RKO (cell line): ENCODE measurements at regions not wholly inside any gene's neighbourhood (a gene's known extent, or its start where the extent isn't known, plus 50 kb on each side); places are given as distances from the start of the nearest gene placed in this dataset.

ENCODE experiments used
- DNase-seq: peaks from one replicate; pipeline ENCODE4 v3.0.0-alpha.2; 2016; ENCODE audit warnings: low spot score

DNA sequence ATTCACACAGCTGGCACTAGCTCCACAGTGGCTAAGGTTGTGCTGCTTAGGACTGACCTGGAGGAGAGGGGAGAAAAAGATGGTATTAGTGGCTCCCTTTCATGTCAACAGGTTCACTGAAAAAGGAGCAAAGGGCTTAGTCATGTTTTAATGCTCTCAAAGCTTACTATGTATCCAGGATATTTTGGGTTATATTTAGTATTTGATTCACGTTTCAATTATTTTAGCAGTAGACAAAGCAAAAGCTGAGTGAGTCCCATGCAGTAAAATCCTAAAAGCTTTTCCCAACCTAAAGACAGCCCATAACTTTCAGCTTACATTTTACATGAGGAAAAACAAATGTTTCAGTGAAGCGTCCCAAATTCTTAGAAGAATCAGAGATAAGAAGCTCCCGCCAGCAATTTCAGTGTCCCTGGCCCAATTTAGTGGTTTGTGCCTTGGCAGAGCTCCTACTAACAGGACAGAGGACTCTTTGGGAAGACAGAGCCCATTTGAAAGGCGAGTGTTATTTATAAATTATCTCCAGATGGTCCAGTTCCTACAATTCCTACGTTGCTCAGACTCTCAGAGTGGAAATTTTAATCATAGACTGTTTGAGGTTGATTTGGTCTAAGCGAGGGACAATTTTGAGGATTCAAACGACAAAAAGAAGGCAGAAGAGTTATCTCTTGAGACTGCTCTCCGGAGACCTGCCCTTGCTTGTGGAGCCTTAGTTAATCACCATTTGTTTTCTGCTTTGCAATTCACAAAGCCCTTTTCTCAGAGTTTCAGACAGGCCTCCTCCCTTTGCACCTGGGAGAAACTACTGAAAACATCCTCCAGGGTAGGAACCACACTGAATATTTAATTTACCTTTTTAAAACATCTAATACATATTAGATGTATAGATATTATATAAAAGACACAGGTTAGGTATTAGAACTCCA, 225.0 kb upstream of the ANKRD55 start:
- no peak for DNase-seq

DNA sequence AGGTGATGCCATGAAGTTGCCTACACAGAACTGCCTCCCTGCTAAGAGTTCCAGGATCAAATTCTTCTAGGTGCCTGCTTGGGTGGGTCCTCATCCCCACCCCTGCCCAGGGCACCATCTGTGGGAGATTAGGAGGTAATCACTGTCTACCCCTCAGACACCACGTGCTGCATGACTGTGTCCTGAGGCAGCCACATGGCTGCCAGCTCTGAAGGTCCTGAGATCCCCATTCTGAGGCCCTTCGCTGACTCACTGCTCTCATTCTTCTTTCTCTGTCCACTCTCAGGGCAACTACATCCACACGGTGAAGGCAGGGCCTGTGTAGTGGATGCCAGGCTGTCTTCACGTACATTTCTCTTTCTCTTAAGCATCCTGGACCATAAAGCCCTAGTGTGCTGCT, 222.9 kb upstream of the ANKRD55 start:
- no peak for DNase-seq

DNA sequence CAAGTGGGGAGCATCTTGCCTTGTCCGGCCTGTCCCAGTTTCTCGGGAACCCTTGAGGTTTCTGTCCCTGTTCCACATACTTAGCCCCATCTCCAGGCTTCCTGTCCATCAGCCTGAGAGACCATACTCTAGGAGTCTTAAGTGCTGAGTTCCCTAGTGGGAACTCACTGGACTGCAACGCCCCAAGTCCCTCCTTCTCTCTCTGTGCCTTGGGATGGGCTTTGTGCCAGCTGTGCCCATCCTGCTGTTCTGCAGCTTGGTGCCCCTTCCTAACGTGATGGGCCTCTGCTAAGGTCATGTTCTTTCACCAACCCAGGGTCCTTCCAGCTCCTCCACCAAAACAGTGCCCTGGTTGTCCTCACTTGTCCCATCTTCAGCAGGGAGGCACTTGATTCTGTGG, 222.3 kb upstream of the ANKRD55 start:
- DNase-seq = no peak

GRCh38 chr5:56454219-56454862, 221.2 kb upstream of the ANKRD55 start:
- no peak for DNase-seq

DNA sequence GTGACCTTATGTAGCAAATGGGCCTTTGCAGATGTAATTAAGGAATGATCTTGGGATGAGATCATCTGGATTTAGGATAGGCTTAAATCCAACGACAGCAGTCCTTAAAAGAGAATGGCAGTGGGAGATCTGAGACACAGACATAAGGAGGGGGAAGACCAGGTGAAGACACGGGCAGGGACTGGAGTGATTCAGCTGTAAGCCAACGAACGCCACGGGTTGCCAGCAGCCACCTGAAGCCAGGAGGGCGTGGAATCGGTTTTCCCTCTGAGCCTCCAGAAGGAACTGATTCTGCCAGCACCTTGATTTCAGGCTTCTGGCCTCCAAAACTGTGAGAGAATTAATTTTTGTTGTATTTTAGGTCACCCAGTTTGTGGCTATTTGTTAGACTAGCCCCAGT, 218.6 kb upstream of the ANKRD55 start:
- DNase-seq = no peak

DNA sequence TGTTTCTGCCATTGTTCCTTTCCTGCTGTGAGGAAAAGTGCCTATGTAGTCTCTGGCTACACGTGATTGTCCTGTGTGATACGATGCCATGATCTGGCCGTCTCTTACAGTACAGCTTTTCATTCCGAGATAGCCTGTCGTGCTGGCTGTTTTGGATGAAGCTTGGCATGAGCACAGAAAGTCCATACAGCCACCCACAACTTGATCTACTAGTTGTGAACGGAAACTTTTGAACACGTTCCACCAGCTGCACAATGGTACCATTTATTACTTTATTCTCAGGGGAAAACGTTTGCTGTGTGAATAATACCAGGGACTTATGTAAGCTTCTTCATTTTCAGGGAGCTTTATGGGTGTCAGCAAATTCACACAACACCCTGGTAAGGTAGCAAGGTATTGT, 217.6 kb upstream of the ANKRD55 start:
- no peak for DNase-seq

- DNase-seq = no peak
Observed at GRCh38 chr5:56449071-56449640, 216.0 kb upstream of the ANKRD55 start.

- no peak for DNase-seq
Observed at GRCh38 chr5:56447656-56448055, 214.5 kb upstream of the ANKRD55 start.

- DNase-seq = no peak
Observed at GRCh38 chr5:56447232-56447631, 214.1 kb upstream of the ANKRD55 start.

DNA sequence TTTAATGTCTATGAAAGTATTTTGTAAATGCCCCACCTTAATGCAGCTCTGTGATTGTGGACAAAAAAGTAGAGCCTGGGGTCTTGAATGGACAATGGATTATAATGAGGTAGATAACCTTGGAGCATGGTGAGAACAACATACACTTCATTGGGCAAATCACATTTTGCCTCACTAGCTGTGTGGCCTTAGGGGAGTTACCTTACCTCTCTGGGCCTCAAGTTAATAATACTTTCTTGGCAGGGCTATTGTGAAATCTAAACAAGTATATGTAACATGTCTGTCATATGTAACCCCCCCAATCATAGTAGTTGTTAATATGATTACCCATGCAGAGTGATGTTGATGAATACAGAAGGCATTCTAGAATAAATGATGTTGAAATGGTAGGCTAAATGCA, 213.6 kb upstream of the ANKRD55 start:
- DNase-seq = no peak

DNA sequence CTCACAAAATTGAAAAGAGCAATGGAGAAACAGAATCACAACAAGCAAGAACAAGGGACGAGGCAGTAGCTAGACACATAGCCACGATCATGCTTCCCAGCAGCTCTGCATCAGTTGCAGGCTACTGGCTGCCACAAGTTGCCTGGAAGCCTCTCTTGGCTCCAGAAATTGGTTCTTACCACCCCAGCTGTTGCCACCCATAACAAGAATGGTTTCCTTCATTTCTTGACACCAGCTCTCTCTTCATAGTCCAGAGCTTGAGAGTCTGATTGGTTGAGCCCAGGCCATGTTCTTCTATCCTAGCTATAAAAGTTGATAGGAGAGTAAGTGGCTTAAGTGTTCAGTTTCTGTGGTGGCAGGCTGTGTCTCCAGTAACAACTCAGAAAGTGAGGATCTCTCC, 210.7 kb upstream of the ANKRD55 start:
- no peak for DNase-seq

DNA sequence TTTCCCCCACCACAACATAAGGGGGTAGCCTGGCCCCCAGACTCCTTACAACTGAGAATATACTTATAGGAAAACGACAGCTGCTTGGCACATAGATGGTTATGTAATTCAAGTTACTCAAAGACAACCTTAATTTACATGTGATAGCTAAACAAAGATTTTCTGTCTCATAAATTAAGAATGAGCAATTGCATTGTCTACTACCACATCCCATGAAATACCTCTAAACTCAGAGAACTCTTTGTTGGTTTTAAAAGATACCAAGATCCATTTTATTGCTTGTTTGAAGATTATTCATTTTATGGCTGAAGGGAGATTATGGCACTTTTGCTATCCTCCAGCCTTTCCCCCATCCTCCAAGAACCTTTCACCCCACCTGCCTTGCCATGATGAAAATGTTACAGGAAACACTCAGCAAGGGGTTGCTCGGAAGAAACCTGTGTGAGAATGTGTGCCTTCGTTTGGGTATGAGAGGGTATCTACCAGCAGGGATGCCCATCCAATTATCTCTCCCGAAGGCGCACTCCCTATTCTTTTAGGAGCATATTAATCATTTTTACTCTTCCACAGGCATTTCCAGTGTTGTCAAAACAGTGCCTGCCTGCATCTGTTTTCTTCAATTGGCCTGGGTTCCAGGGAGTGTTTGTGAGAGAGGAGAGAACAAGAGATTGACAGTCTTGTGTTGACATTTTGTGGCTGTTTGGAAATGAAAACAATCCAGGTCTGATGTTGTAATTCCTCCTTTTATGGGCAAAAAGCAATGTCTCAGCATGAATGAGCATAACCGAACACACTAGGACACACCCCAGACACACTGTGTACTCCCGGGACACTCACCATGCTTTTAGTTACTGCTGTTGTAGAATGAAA, 208.0 kb upstream of the ANKRD55 start:
- no peak for DNase-seq

- DNase-seq = no peak
Observed at GRCh38 chr5:56434986-56435385, 201.9 kb upstream of the ANKRD55 start.

GRCh38 chr5:56433039-56433617, 200.0 kb upstream of the ANKRD55 start:
- DNase-seq = no peak

- no peak for DNase-seq
Observed at GRCh38 chr5:56432321-56432720, 199.2 kb upstream of the ANKRD55 start.

GRCh38 chr5:56430422-56430821, 197.3 kb upstream of the ANKRD55 start:
- no peak for DNase-seq

GRCh38 chr5:56429110-56429561, 196.0 kb upstream of the ANKRD55 start:
- no peak for DNase-seq

GRCh38 chr5:56426693-56427092, 193.6 kb upstream of the ANKRD55 start:
- DNase-seq = no peak

GRCh38 chr5:56422076-56422762, 189.1 kb upstream of the ANKRD55 start:
- DNase-seq = no peak

DNA sequence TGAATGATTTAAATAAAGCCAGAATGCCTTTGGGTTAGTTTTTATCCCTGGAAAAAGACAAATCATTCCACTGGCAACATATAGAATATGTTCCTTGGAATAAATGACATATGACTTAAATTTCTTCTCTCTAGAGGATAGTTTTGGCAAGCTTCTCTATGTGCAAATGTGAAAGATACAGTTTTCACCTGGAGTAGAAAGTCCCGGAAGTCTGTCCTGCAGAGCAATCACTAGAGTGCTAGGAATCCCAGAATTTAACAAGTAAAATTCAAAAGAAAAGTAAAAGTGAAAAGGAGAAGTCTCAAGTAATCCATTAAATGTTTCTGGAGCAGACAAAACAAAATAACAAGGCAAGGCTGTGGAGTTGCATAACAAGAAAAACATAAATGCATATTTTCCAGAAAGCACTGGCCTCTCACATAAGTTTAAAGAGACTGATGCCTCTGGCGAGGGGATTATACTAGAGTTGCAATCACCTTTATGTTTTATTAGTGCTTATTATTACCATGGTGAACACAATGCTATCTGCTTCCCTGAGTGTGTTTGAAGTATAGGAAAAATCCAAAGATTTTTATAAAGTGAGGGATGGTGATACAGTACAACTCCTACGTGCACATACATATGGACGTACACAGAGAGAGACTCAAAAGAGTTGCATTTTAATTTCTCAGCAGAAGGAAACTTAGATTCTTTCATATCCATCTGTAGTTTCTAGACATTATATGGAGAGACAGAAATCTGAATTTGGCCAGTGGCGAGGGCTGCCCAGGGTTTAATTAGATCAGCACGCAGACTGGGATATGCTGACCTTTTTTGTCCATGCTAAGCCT, 188.3 kb upstream of the ANKRD55 start:
- no peak for DNase-seq
